ELF-1 (cell line): ENCODE measurements at regions not wholly inside any gene's neighbourhood (a gene's known extent, or its start where the extent isn't known, plus 50 kb on each side); places are given as distances from the start of the nearest gene placed in this dataset.

Experiments used
- DNase-seq: peaks from one replicate; pipeline ENCODE4 v3.0.0-alpha.2; 2016; ENCODE audit warnings: low read depth, low spot score

DNA sequence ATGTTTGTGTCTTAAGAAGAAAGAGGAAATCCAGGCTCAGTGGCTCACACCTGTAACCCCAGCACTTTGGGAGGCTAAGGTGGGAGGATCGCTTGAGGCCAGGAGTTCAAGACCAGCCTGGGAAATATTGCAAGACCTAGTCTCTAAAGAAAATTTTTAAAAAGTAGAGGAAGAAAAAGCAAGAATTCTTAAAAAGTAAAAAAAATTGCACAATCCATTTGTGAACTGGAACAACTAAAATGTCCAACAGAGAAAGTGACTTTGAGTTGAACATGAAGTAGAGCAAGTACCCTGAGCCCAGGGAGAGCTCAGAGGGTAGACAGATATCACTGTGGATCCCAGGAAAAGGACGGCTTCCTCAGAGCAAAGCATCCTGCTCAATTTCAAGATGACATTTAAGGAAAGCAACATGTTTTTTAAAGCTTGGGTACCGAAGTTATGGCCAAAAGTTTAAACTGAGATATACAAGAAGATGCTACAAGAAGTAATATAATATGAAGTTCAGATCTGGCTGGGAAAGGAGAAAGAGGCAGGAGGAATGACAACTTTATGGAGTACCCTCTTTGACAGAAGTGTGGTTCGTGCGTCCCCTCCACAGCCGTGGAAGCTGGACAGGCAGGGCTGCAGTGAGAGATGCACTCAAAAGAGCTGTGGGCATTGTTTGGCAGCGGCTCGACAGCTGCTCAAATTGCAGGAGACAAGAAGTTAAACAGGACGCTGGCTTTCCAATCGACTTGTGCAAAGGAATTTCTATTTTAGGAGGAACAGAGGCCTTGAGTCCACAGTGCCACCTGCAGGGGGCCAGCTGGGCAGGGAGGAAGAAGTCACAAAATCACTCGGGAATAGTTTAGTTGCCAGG is 201.3 kb downstream of the JCAD start:
- DNase-seq: peak; percentile 79

DNA sequence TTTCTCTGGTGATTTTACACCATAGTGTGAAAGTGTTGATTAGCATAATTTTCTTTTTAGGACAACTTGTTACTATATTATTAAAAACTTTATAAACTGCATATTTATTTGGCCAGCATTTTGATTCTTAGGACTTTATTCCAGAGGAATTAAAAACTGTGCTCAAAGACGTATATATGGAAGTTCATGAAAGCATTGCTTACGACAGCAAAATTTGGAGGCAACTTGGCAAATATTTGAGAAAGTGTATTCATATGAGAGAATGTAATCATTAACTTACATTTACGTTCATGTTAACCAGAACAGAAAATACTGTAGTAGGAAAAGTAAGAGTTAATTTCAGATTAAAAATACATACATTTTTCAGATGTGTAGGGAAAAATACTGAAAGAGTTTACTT is 203.1 kb downstream of the JCAD start:
- no peak for DNase-seq

DNA sequence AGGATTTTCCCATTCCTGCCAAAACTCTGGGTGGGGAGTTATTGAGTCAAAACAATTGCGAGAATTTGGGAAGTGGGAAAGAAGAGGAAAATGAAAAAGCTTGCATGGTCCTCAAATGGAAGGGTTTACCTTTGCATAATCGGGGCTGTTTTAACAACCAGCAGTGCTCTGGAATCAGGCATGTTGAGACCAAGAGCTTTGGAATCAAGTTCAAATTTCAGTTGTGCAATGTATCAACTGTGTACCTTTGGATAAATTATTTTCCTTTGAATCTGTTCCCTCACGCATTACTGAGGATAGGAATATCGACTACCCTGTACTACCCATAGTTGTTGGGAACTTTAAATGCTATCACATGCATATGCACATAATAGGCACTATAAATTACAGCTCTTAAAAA is 205.5 kb downstream of the JCAD start:
- no peak for DNase-seq

DNA sequence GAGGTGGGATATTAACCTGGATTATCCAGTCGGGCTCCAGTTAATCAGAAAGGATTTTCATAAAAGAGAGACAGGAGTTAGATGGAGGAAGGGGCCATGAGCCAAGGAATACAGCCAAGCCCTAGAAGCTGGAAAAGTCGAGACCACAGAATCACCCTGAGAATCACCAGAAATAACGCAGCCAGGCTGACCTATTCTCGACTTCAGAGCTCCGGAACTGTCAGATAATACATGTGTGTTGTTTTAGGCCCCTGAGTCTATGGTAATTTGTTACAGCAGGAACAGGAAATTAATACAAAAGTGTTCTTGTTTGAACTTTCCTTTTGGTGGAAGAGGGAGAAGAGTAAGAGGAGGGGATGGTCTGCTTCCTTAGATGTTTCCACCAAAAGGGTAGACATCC is 208.1 kb downstream of the JCAD start:
- no peak for DNase-seq

DNA sequence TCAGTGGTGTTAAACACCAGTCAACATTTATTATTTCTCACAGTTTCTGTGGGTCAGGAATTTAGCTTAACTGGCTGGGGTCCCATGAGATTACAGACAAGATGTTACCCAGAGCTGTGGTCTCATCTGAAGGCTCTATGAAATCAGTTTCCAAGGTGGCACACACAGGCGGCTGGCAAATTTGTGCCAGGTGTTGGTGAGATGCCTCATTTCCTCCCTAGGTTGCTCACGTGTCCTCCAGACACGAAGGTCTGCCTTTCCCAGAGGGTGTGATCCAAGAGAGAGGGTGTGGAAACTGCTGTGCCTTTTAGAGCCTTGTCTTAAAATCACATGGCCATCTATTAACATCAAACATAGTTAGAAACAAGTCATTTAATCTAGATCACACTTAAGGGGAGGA is 209.0 kb downstream of the JCAD start:
- DNase-seq: no peak

DNA sequence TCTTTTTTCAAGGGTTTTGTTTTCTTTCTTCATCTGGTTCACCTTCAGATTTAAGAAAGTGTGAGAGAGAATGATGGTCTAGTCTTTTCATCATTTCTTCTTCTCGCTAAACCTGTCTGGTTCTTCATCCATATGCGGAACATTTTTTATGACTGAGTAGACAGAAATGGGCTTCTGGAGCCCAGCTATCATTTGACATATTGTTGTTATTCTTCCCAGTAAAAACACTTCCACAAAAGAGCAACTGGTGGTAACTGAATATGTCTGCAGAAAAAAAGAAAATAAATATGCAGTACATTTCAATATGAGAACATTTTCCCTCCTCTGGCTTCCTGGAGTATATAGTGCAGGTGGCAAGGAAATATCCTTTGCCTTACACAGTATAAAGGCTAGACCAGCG is 209.5 kb downstream of the JCAD start:
- no peak for DNase-seq

DNA sequence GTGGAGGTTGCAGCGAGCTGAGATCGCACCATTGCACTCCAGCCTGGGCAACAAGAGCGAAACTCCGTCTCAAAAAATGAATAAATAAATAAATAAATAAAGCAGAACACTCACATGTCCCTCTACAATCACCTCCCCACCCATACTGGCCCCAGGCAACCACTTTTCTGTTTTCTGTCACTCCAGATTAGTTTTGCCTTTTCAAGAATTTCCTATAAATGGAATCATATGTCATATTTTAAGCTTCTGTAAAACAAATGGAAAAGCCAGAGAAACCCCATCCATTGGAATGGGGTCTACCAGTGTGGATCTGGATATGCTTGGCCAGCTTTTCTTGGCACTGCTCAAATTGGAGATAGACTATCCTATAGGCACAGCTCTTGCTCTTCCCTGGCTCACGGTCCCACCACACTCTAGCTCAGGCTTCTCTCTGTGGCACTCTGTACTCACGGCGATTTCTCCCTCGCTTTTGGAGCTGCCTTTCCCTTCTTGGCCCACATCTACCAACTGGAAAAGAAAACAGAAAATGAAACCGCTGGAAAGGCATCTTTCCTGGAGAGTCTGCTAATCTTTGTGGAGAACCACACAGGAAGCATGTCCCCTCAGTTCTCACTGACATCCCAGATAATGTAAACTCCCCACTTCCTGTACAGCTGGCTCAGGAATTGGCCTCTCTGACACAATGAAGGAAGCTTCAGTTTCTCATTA is 210.1 kb downstream of the JCAD start:
- DNase-seq: no peak

DNA sequence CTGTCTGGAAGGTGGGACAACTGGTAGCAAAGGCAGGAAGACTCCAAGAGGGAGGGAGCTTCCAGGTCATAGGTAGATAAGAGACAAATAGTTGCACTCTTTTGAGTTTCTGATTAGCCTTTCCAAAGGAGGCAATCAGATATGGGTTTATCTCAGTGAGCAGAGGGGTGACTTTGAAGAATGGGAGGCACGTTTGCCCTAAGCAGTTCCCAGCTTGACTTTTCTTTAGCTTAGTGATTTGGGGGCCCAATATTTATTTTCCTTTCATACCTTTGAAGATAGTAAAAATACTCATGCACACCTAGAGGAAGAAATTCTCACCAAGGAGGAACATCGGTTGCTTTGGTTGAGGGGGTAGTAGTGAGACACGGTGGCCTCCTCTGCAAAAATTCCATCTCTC is 212.1 kb upstream of the SVIL start:
- no peak for DNase-seq

DNA sequence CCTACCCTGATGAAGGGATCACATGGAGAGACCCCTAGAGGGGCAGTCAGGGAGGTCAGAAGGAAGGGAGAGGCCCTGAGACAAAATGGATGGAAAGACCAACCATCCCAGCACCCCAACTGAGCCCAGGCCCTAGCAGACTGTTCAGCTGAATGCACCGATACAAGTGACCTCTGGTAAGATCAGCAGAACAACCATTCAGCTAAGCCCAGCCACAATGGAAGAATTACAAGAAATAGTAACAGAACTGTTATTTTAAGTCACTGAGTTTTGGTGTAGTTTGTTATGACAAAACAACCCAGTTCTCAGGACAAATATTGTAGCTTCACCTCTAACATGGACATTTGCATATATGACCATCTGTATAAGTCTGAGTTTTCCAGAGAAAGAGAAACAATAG is 210.4 kb upstream of the SVIL start:
- no peak for DNase-seq

DNA sequence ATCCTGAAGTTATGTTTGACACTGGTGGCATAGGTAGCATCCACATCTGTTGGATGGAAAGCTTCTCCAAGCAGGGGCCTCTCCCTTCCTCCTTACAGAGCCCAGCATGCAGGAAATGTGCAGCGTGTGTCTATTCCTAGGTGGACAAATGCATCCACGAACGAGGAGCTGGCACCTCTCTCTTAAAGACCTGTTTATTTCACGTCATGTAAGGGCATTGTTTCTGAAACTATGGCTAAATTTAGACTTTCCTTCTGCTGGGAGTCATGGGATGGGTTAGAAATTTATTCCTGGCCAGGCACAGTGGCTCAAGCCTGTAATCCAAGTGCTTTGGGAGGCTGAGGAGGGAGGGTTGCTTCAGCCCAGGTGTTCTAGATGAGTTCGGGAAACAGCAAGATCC is 208.4 kb upstream of the SVIL start:
- no peak for DNase-seq

DNA sequence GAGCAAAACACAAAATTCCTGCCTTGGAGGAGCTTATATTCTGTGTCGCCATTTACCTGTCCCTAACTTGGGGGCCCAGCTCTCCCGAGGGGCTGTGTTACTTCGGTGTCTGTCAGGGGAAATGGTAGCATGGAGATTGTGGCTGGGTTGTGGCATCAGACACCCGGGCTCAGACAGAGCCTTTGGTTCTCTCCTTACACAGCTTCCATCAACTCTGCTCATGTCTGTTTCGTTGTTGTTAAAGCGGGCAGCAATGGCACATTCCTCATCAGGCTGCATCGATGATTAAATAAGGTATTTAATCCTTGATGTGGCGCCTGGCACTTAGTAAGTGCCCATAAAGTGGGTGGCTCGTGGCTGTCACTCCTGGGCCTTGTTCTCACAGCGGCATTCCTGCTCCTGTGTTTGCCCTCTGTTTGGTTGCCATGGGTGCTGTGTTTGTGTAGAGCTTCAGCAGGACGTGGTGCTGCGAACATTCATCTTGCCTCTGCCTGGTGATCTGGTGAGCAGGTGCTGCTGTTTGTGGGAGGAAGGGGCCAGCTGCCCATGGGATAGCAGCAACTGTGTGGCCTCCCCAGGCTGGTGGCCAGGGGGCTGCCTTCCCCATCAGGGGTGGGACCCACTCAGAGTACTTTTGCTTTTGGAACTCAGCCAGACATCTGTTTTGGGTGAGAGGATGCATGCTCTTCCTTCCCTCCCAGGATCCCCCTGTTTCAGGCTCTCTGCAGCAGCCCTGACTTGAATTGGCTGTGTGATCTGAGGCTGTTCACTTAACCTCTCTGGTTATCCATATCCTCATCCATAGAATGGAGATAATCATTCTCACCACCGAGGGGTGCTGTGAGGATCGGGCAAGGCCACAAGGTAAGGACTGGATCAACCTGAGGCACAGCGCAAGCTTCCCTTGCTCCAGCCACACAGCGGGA is 207.2 kb upstream of the SVIL start:
- peak; percentile 27 for DNase-seq

DNA sequence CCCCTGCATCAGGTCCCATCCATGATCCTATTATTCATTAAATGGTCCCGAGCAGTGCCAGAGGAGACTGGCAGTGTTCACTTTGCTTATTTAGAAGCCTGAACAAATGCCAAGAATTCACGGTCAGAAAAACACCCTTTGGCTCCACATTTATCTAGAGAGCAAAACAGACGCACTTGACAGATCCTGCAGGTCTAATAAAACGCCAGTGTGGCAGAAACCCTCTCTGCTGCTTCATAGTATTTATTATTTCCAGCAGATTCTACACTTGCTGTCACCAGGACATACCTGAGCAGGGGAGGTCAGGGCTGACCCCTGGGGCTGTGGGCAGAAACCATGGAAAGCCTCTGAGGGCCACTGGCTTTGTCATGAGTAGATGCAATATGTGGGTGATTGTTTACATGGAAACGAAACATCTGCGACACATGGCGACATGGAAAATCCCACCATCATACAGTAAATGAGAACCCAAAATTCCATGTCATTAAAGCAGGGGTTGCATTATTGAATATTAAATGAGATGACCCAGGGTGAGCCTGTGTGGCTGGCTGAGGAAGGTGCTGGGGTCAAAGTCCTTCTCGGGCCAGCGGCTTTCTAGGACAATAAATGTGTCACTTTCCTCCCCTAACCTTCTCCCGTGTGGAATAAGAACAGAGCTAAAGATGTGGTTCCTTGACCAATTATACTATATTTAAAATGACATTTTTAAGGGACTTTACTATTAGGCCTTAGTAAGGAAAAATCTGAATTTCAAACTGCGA is 205.9 kb upstream of the SVIL start:
- no peak for DNase-seq

DNA sequence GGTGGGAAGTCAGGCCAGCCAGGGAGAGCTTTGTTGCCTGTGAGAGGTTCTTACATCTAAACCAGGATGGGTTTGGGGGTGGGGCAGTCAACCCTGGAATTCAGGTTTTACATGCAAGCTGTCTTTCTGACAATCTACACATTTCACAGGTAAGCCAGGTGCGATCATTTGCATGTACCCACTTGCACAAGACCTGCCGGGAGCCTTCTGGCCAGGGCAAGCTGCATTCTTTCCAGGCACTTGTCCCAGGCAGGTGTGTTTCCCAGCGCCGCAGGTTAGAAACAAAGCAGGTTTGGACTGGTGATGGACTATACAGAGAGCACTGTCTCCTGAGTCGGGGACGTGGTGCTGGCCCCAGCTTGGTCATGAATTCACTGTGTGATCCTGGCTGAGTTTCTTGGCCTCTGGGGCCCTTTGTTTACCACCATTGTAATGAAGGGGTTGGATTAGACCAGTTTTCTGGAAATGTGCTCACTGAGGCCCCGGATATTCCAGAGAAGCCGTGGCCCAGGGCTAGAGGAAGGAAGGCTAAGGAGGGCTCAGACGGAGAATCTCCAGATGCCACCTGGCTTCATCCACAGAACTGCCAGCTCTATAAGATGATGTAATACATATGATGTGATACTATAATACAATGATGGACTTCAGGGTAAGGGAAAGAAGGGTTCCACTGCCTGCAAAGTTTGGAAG is 205.2 kb upstream of the SVIL start:
- DNase-seq: peak; percentile 65

DNA sequence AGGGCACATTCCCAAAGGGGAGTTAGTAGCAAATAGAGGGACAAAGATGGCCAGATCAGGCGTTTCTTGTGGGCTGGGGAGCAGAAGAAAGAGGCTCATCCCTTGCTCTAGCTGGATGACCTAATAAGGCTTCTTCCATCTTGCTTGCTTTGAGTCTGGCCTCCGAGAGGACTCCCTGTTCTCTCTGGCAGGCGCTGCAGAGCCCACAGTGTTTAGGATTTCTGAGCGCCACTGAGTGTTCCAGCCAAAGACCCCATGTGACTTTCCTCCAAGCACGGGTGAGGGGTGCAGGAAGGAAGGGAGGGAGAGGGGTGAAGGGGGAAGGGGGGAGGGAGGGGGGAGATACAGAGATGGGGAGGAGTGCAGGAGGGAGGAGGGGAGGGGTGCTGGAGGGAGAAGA is 203.8 kb upstream of the SVIL start:
- DNase-seq: no peak

DNA sequence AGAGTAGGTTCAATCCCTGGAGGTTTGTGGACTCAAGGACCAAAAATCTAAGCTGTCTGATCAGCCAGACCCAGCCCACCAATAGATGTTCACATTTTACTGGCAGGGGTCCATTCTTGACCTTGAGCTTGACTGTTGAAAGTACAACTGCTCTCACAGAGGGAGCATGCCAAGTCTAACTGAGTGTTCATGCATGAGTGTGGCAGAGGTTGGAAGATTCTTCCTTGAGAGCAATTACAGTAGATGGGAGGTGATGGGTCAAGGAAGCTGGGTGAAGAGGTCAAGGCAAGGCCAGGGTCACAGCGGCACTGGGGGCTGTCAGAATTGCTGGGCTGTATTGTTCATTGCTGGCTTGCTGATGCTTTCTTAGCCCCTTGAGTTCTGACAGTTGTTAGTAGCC is 202.8 kb upstream of the SVIL start:
- DNase-seq: no peak

DNA sequence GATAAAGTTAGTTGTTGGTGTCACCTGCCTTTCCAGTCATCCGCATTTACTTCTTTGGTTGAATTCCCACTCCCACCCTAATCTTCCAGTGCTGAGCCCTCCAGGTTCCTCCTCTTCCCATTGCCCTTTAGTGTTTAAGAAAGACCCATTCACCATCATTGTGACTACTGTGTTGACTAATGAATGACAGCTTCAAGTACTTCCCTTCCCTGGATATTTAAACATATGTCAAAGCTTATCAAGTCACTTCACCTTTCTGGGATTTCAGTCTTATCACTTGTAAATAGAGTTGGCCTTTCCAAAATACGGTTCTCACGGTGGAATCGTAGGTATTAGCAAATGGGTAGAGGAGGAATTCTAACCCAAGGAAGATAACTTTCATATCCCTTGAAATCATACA is 201.6 kb upstream of the SVIL start:
- DNase-seq: no peak

DNA sequence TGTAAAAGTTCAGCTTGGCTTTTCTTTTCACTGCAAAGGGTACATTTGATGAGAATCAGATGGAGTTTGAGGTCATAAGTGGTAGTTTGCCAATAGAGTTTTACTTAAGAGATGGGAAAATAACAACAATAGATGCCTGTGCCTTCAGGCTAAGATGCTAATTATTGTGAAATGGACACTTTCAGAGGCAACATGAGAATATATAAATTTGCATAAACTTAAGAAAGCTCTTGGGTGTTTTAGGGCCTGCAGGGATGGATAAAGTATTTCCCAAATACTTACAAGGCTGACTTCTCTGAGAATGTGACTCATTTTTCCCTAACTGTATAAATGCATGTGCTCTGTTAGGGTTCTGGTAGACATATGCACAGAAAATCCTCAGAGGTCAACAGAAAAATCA is 200.3 kb upstream of the SVIL start:
- DNase-seq: no peak

DNA sequence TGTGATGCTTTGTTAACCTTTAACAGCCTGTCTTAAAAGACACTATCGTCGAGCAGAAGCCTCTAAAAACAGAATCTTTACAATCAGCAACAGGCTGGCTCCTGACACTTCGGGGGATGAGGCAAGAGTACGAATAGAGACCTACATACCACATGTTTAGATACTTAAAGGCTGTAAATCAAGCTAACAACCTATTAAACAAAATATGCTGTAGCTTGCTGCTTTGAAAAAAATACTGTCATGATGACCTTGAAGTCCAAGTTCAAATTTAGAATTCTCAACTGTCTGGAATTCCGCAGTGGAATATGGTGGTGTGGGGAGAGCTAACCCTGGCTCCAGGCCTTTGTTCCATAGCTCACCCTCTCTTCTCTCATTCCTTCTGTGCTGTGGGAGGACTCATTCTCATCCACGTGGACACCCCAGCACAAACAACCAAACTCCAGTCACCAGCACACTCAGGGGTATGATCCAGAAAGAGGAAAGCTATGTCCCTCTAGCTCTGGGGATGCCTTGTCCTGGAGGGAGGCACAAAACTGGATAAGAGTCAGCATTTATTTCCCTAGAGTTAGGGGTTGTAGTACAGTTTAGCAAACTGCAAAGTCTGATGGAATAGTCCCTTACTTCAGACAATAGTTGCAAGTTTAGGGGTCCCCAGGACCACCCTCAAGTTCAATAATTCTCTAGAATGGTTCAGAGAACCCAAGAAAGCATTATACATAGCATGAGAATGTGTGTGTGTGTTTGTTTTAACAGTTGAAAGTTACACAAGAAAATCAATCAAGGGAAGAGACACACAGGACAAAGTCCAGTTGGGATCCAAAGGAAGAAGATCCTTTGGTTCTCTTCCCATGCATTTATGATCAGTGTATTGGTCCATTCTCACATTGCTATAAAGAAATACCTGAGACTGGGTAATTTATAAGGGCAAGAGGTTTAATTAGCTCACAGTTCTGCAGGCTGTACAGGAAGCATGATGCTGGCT is 196.1 kb upstream of the SVIL start:
- no peak for DNase-seq

DNA sequence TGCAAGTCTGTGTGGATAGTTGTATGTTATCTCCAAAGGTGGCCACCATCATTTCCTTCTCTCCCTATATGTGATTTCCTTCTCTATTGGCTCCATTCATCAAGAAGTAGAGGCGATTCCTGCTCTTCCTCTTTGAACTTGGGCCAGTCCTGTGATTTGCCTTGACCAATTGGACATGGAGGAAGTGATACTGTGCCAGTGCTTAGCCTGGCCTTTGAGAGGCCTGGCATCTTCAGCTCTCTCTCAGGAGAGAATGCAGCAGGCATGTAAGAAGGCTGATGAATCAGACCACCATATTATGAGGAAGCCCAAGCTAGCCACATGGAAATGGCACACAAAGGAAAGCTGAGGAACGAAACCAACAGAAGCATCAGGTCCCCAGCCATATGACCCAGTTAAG is 195.0 kb upstream of the SVIL start:
- DNase-seq: no peak

DNA sequence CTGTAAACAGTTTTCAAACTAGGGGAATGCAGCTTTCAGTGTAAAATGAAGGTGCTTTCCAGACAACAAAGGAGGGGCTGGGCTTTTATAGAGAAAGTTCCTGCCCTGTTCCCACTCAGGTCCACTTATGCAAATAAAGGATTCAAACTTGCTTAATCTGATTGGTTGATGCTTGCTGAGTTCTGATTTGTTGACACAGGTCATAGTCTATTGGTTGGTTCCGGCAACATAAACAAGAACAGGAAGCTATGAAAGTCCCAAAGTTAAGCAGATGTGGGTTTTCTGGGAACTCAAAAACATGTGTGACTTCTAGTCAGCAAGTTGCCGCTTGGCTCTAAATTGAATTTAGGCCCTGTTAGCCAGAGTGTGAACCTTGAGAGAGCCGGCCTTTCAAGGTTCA is 194.2 kb upstream of the SVIL start:
- no peak for DNase-seq
